ENCODE measurements at regions not wholly inside any gene's neighbourhood (a gene's known extent, or its start where the extent isn't known, plus 50 kb on each side); places are given as distances from the start of the nearest gene placed in this dataset.

- no peak overlapping the region for H3K4me2 ChIP-seq (ENCODE audit: insufficient read depth in 1 of 2, low read depth in 2 of 2, low read length in 2 of 2)
- no peak overlapping the region for H4K5ac ChIP-seq (ENCODE audit: insufficient read length, low read depth, low read length)
- H2AK5ac ChIP-seq (ENCODE audit: low read depth, low read length) = no peak overlapping the region
- H3K4me3 ChIP-seq (ENCODE audit: extremely low read depth in 1 of 4, insufficient read depth in 2 of 4, low read depth in 3 of 4, low read length in 4 of 4) = no peak overlapping the region
- H2BK5ac ChIP-seq (ENCODE audit: low read depth, low read length) = no peak overlapping the region; the same call in 1 of the 2 replicates
- no peaks in the 10 kb centered on the region for H3K79me2 ChIP-seq (ENCODE audit: control insufficient read depth in 1 of 2, insufficient read depth in 2 of 2, low read length in 2 of 2)
- H3K23ac ChIP-seq (ENCODE audit: insufficient read length) = no peak overlapping the region
- no peak overlapping the region for H2BK20ac ChIP-seq (ENCODE audit: low read length)
- FAIRE-seq (no peak), DNase-seq (ENCODE audit: low read depth in 1 of 2, low spot score in 2 of 2) (no peak)
- H2BK12ac ChIP-seq (ENCODE audit: low read depth, low read length) = no peak overlapping the region
- H2BK120ac ChIP-seq (replicated peaks; ENCODE audit: low read depth, low read length) = no peak overlapping the region
- WGBS, 2 experiments (ENCODE audit: extremely low coverage in 1 of 2, insufficient coverage in 1 of 2, insufficient read length in 1 of 2, insufficient replicate concordance in 2 of 2, low coverage in 1 of 2, low lambda C conversion rate in 2 of 2, missing lambda C conversion rate in 1 of 2) = 92% methylated on average over 2 of the region's 2 CpGs; no CpG with 5 or more reads in 1 of the 2 experiments
- no peak overlapping the region for H4K8ac ChIP-seq (ENCODE audit: extremely low read depth, insufficient read depth, low read length)
- no peak overlapping the region for H3K14ac ChIP-seq (ENCODE audit: insufficient read length)
- H3K4me1 ChIP-seq (replicated peaks in 1 of 4; ENCODE audit: control insufficient read depth in 3 of 4, insufficient read depth in 4 of 4, low read length in 3 of 4) = no peaks in the 10 kb centered on the region; a peak in 2 of 7 replicates
- no peaks in the 10 kb centered on the region for H3K23me2 ChIP-seq (ENCODE audit: low read depth, low read length)
- no peak overlapping the region for H4K91ac ChIP-seq (replicated peaks; ENCODE audit: insufficient read length, low read length)
- no peak overlapping the region for H2BK15ac ChIP-seq (ENCODE audit: low read length)
- no peak overlapping the region for H3K27ac ChIP-seq (ENCODE audit: low read depth, low read length)
- no peak overlapping the region for H2AFZ ChIP-seq (ENCODE audit: low read length)
- H3K36me3 ChIP-seq (ENCODE audit: control insufficient read depth in 2 of 4, insufficient read depth in 4 of 4, low read length in 3 of 4) = no peaks in the 10 kb centered on the region
- no peaks in the 10 kb centered on the region for H3K9me3 ChIP-seq (ENCODE audit: insufficient read depth in 2 of 2, low read depth in 1 of 2, low read length in 1 of 2)
- POLR2A ChIA-PET (ENCODE audit: partially characterized antibody) = no interaction called here
- no peak overlapping the region for H3K56ac ChIP-seq (replicated peaks; ENCODE audit: insufficient read length, low read depth, low read length)
- CTCF ChIA-PET (ENCODE audit: partially characterized antibody) = no interaction called here
- no peaks in the 10 kb centered on the region for H3K79me1 ChIP-seq (ENCODE audit: low read depth, low read length)
- H4K20me1 ChIP-seq (replicated peaks in 1 of 2; ENCODE audit: control insufficient read depth in 1 of 2, insufficient read depth in 2 of 2, low read length in 2 of 2) = peaks cover 0 to 1% of the 10 kb centered on the region in 2 experiments
- H3K18ac ChIP-seq (ENCODE audit: extremely low read depth, low read length) = no peak overlapping the region
- peaks cover 0 to 12% (median 0%) of the 10 kb centered on the region in 4 experiments; a peak in 2 of 7 replicates for H3K27me3 ChIP-seq (replicated peaks in 1 of 4; ENCODE audit: control insufficient read depth in 3 of 4, extremely low read depth in 1 of 4, insufficient read depth in 3 of 4, low read length in 3 of 4)
- H3K9ac ChIP-seq (replicated peaks in 1 of 4; ENCODE audit: extremely low read depth in 1 of 4, low read depth in 3 of 4, low read length in 3 of 4) = no peak overlapping the region
- no peak overlapping the region for H3K4ac ChIP-seq (replicated peaks; ENCODE audit: insufficient read length, low read depth, low read length)
- no peak for TF ChIP-seq RAD21 (IDR thresholded peaks at IDR 0.05 in 1 of 2, conservative IDR thresholded peaks at IDR 0.05 in 1 of 2; ENCODE audit: low read depth in 2 of 2, low read length in 2 of 2)
- no peak for TF ChIP-seq PHF8 (conservative IDR thresholded peaks at IDR 0.05; ENCODE audit: low read depth, low read length)
- TF ChIP-seq TBP (IDR thresholded peaks at IDR 0.05; ENCODE audit: low read depth, low read length) = no peak
- TF ChIP-seq SP2 (IDR thresholded peaks at IDR 0.05; ENCODE audit: low read length) = no peak
- no peak for TF ChIP-seq CREB1 (IDR thresholded peaks at IDR 0.05)
- TF ChIP-seq CHD1 (IDR thresholded peaks at IDR 0.05; ENCODE audit: low read depth, low read length) = no peak
- TF ChIP-seq RXRA (IDR thresholded peaks at IDR 0.05; ENCODE audit: insufficient read depth, low read depth, low read length) = no peak
- no peak for TF ChIP-seq RFX5 (IDR thresholded peaks at IDR 0.05; ENCODE audit: borderline replicate concordance, low read depth, low read length)
- no peak for TF ChIP-seq CTBP2 (IDR thresholded peaks at IDR 0.05; ENCODE audit: borderline replicate concordance, insufficient read depth, insufficient read length, low read length)
- no peak for TF ChIP-seq SIRT6 (IDR thresholded peaks at IDR 0.05; ENCODE audit: low read length)
- no peak for TF ChIP-seq CHD2 (IDR thresholded peaks at IDR 0.05; ENCODE audit: low read length)
- TF ChIP-seq RBBP5 (IDR thresholded peaks at IDR 0.05; ENCODE audit: borderline replicate concordance, low read depth, low read length) = no peak
- TF ChIP-seq YY1 (IDR thresholded peaks at IDR 0.05; ENCODE audit: low read depth, low read length) = no peak
- TF ChIP-seq USF2 (IDR thresholded peaks at IDR 0.05; ENCODE audit: low read length) = no peak
- no peak for TF ChIP-seq HDAC6 (IDR thresholded peaks at IDR 0.05; ENCODE audit: low read depth, low read length)
These were observed 99.2 kb upstream of the B3GAT1 start for GRCh38 chr11:134511255-134511654.
